IMR-90 (cell line): ENCODE measurements at regions not wholly inside any gene's neighbourhood (a gene's known extent, or its start where the extent isn't known, plus 50 kb on each side); places are given as distances from the start of the nearest gene placed in this dataset.

Source experiments
- ATAC-seq: fragments of 200-7000 bp; cut with Tn5 transposase; 2 replicates; pipeline ENCODE4 v1.9.1; 2020; ENCODE audit warnings: low read depth, mild to moderate bottlenecking, moderate library complexity
- BruUV-seq: library from RNA; stranded (reverse); fragments of 400-500 nt; replicated peaks from 2 replicates; lab custom pipeline; 2021; lab: Mats Ljungman, UMichigan
- CTCF ChIA-PET: fragments of 300-600 bp; formaldehyde crosslinking; extraction: SDS; loops from one replicate; lab custom pipeline; 2021; ENCODE audit warnings: antibody characterized with exemption; lab: Yijun Ruan, JAX
- POLR2A ChIA-PET: fragments of 300-600 bp; sonication (Branson Sonifier 250); formaldehyde crosslinking; loops from one replicate; lab custom pipeline; 2022; ENCODE audit warnings: antibody characterized with exemption; ENCODE audit not compliant: unreplicated experiment; lab: Charles Lee
- DNase-seq: peaks from one replicate; pipeline ENCODE4 v3.0.0; 2013
- H2AFZ ChIP-seq: replicated peaks from 2 replicates; pipeline ENCODE3; 2013; ENCODE audit warnings: low read length, mild to moderate bottlenecking; ENCODE audit not compliant: poor library complexity
- H2AK5ac ChIP-seq: 2 replicates; pipeline ENCODE4 v1.6.1; 2013; ENCODE audit warnings: low read depth, low read length, inconsistent platforms
- H2AK9ac ChIP-seq: replicated peaks from 2 replicates; pipeline ENCODE3; 2013; ENCODE audit warnings: mild to moderate bottlenecking, low read depth, low read length, moderate library complexity; ENCODE audit not compliant: poor library complexity
- H2BK120ac ChIP-seq: 2 replicates; pipeline ENCODE4 v1.6.1; 2013; ENCODE audit warnings: low read depth, low read length, inconsistent platforms
- H2BK15ac ChIP-seq: 3 replicates; pipeline ENCODE4 v1.6.1; 2013; ENCODE audit warnings: low read depth, low read length, inconsistent platforms
- H2BK20ac ChIP-seq: 2 replicates; pipeline ENCODE4 v1.6.1; 2013; ENCODE audit warnings: low read depth, mild to moderate bottlenecking, inconsistent platforms, low read length, moderate library complexity
- H2BK5ac ChIP-seq: 2 replicates; pipeline ENCODE4 v1.6.1; 2013; ENCODE audit warnings: mild to moderate bottlenecking, low read depth, low read length, inconsistent platforms; ENCODE audit not compliant: poor library complexity, severe bottlenecking
- H3K14ac ChIP-seq: replicated peaks from 2 replicates; pipeline ENCODE4 v1.6.1; 2013; ENCODE audit warnings: low read depth, low read length, inconsistent platforms
- H3K18ac ChIP-seq: 2 replicates; pipeline ENCODE4 v1.6.1; 2013; ENCODE audit warnings: low read depth, low read length, control low read depth
- H3K23ac ChIP-seq: 2 replicates; pipeline ENCODE4 v1.6.1; 2013; ENCODE audit warnings: low read depth, low read length, inconsistent platforms
- H3K27ac ChIP-seq: 2 replicates; pipeline ENCODE4 v1.5.1; 2013; ENCODE audit warnings: mild to moderate bottlenecking, control low read depth, low read length; ENCODE audit not compliant: insufficient read depth
- H3K27me3 ChIP-seq: 2 replicates; pipeline ENCODE4 v1.6.1; 2013; ENCODE audit warnings: low read length; ENCODE audit not compliant: control insufficient read depth, insufficient read depth
- H3K36me3 ChIP-seq: 2 replicates; pipeline ENCODE4 v1.6.1; 2013; ENCODE audit warnings: low read length, mixed read lengths; ENCODE audit not compliant: control insufficient read depth, insufficient read depth
- H3K4ac ChIP-seq: 2 replicates; pipeline ENCODE4 v1.6.1; 2013; ENCODE audit warnings: low read depth, low read length, inconsistent platforms
- H3K4me1 ChIP-seq: 2 replicates; pipeline ENCODE4 v1.6.1; 2013; ENCODE audit warnings: low read length, mixed read lengths; ENCODE audit not compliant: control insufficient read depth, insufficient read depth
- H3K4me2 ChIP-seq: 2 replicates; pipeline ENCODE4 v1.6.1; 2013; ENCODE audit warnings: low read depth, mild to moderate bottlenecking, control low read depth, low read length, moderate library complexity
- H3K4me3 ChIP-seq: 2 replicates; pipeline ENCODE4 v1.5.1; 2013; ENCODE audit warnings: low read depth, mild to moderate bottlenecking, control low read depth, low read length, moderate library complexity; ENCODE audit not compliant: insufficient read depth
- H3K56ac ChIP-seq: 2 replicates; pipeline ENCODE4 v1.6.1; 2013; ENCODE audit warnings: low read length, inconsistent platforms; ENCODE audit not compliant: insufficient read depth; ENCODE audit errors: extremely low read depth
- H3K79me1 ChIP-seq, 2 experiments: 2 replicates each; pipeline ENCODE4 v1.6.1; 2013; ENCODE audit warnings: low read length in 2 of 2, inconsistent platforms in 1 of 2, low read depth in 1 of 2
- H3K9ac ChIP-seq: 2 replicates; pipeline ENCODE4 v1.6.1; 2013; ENCODE audit warnings: low read depth, low read length, control low read depth
- H3K9me1 ChIP-seq: 2 replicates; pipeline ENCODE4 v1.6.1; 2013; ENCODE audit warnings: low read length, inconsistent platforms; ENCODE audit not compliant: insufficient read depth
- H3K9me3 ChIP-seq: 2 replicates; pipeline ENCODE4 v1.6.1; 2013; ENCODE audit warnings: low read length; ENCODE audit not compliant: control insufficient read depth, insufficient read depth
- H4K20me1 ChIP-seq: 2 replicates; pipeline ENCODE4 v1.6.1; 2013; ENCODE audit warnings: low read length, inconsistent platforms; ENCODE audit not compliant: insufficient read depth
- H4K5ac ChIP-seq: 2 replicates; pipeline ENCODE4 v1.6.1; 2013; ENCODE audit warnings: mild to moderate bottlenecking, low read depth, low read length, control low read depth
- H4K8ac ChIP-seq, 2 experiments: 2 replicates each; pipeline ENCODE4 v1.6.1; 2013; ENCODE audit warnings: low read depth in 2 of 2, low read length in 2 of 2, control low read depth in 1 of 2, inconsistent platforms in 1 of 2
- H4K91ac ChIP-seq: 2 replicates; pipeline ENCODE4 v1.6.1; 2013; ENCODE audit warnings: low read depth, low read length, inconsistent platforms; ENCODE audit not compliant: insufficient read depth
- ELK1 ChIP-seq: fragments of 150-350 bp; IDR thresholded peaks from 2 replicates; pipeline ENCODE4 v1.6.1; 2016; ENCODE audit warnings: low read depth, mild to moderate bottlenecking, low read length, moderate library complexity, borderline replicate concordance
- FOS ChIP-seq: fragments of 150-350 bp; IDR thresholded peaks from 2 replicates; pipeline ENCODE4 v1.6.1; 2016; ENCODE audit warnings: low read depth, low read length
- MAFK ChIP-seq: IDR thresholded peaks from 2 replicates; pipeline ENCODE4 v1.6.1; 2012; ENCODE audit warnings: low read depth, low read length, improper control_type of control experiment
- MXI1 ChIP-seq: IDR thresholded peaks from 2 replicates; pipeline ENCODE4 v1.6.1; 2012; ENCODE audit warnings: low read depth, mild to moderate bottlenecking, low read length, moderate library complexity, borderline replicate concordance
- POLR2A ChIP-seq: IDR thresholded peaks from 2 replicates; pipeline ENCODE4 v1.6.1; 2012; ENCODE audit warnings: mild to moderate bottlenecking, low read depth, low read length
- SMC3 ChIP-seq: fragments of 150-350 bp; IDR thresholded peaks from 2 replicates; pipeline ENCODE4 v1.6.1; 2016; ENCODE audit warnings: low read depth, mild to moderate bottlenecking, antibody characterized with exemption, low read length, moderate library complexity
- WGBS, 2 experiments: methylation state at CpG; one replicate each; pipeline versions ENCODE4 v1.1.5 to v1.1.7; 2013; ENCODE audit warnings: missing lambda C conversion rate in 2 of 2; ENCODE audit not compliant: insufficient read length in 1 of 2; ENCODE audit errors: extremely low coverage in 2 of 2; 5-methylcytosine and 5-hydroxymethylcytosine counted together
- dilution Hi-C: fragments of 300-500 bp; cut with HindIII; formaldehyde crosslinking; loops from one replicate; pipeline ENCODE4 v1.14.3; 2018; ENCODE audit warnings: low sequenced_read_pairs; ENCODE audit not compliant: unreplicated experiment
- in situ Hi-C: fragments of 300-500 bp; cut with MboI; formaldehyde crosslinking; loops from 3 replicates; pipeline ENCODE4 v1.14.3; 2019; ENCODE audit warnings: low sequenced_read_pairs, inconsistent platforms, mixed read lengths
- intact Hi-C: fragments of 100-400 bp; cut with micrococcal nuclease; formaldehyde crosslinking; loops from 2 replicates; pipeline ENCODE4 v1.10.0; 2022

- dilution Hi-C loops = no loop called here
Measured at GRCh38 chr14:85438001-85438400, 91.9 kb upstream of the FLRT2 start.

More at GRCh38 chr14:85438001-85438400, 91.9 kb upstream of the FLRT2 start:
- no peak overlapping the region for H2AFZ ChIP-seq
- no peak overlapping the region for H3K4me3 ChIP-seq
- H3K4me1 ChIP-seq = no peaks in the 10 kb centered on the region; the same call in 1 of the 2 replicates
- ChIA-PET POLR2A (no interaction called here), CTCF (interaction anchor here (1.4 to 1.8 kb wide), 2 partner anchors 14 to 51 kb away, joined by 3 read pairs; no protein-coding TSS in a partner anchor)
- peak overlapping the region; percentile 14; the same call in 1 of the 2 replicates for H2BK20ac ChIP-seq
- H3K4ac ChIP-seq = no peak overlapping the region
- no peak overlapping the region for H3K9ac ChIP-seq
- 100% methylated on average over 8 of the region's 13 CpGs; no CpG with 5 or more reads in 1 of the 2 experiments for WGBS, 2 experiments
- no peak overlapping the region for H3K27ac ChIP-seq
- DNase-seq (no peak), ATAC-seq (no peak)
- no peak overlapping the region for H3K4me2 ChIP-seq
- H3K36me3 ChIP-seq = no peaks in the 10 kb centered on the region
- no peak for TF ChIP-seq POLR2A
- TF ChIP-seq SMC3 = no peak
- no peak for TF ChIP-seq FOS
- no peak for TF ChIP-seq ELK1
- TF ChIP-seq MAFK = no peak
- no peak for TF ChIP-seq MXI1
- intact Hi-C loops (no loop called here), in situ Hi-C loops (no loop called here)
- no peaks in the 10 kb centered on the region for H3K9me1 ChIP-seq
- H3K23ac ChIP-seq = no peak overlapping the region
- no peak overlapping the region for H2AK9ac ChIP-seq
- no peaks in the 10 kb centered on the region for H4K20me1 ChIP-seq
- H2BK15ac ChIP-seq = no peak overlapping the region
- no peak overlapping the region for H4K91ac ChIP-seq
- no peaks in the 10 kb centered on the region for H3K27me3 ChIP-seq
- no peak overlapping the region for H2BK120ac ChIP-seq
- no TSS peak for BruUV-seq
- peak overlapping the region; percentile 32; the same call in 1 of the 2 replicates for H4K5ac ChIP-seq
- no peak overlapping the region for H3K18ac ChIP-seq
- no peak overlapping the region for H2AK5ac ChIP-seq
- H2BK5ac ChIP-seq = no peak overlapping the region
- H3K79me1 ChIP-seq = no peaks in the 10 kb centered on the region
- no peak overlapping the region for H3K56ac ChIP-seq
- no peak overlapping the region; the same call in 1 of the 2 replicates for H3K14ac ChIP-seq
- no peak overlapping the region for H4K8ac ChIP-seq
- no peaks in the 10 kb centered on the region for H3K9me3 ChIP-seq
